ENCODE measurements at regions not wholly inside any gene's neighbourhood (a gene's known extent, or its start where the extent isn't known, plus 50 kb on each side); places are given as distances from the start of the nearest gene placed in this dataset.

GRCh38 chr1:29785137-29785527 lies 548.8 kb downstream of the PTPRU start:
- H3K9me3 ChIP-seq (ENCODE audit: control insufficient read depth in 4 of 4, insufficient read depth in 3 of 4, low read length in 3 of 4) = no peaks in the 10 kb centered on the region
- H3K27me3 ChIP-seq (ENCODE audit: control insufficient read depth in 3 of 3, insufficient read depth in 3 of 3, low read length in 2 of 3) = peaks cover 0 to 1% (median 0%) of the 10 kb centered on the region in 3 donors
- WGBS, 2 donors = 76 to 81% methylated on average over 7 of the region's 7 CpGs
- no peak for ATAC-seq (ENCODE audit: insufficient read depth, low FRiP score)
- no peak overlapping the region for H3K4me3 ChIP-seq
- H3K27ac ChIP-seq (ENCODE audit: low read depth in 1 of 2, low read length in 1 of 2) = no peak overlapping the region
- H3K36me3 ChIP-seq (ENCODE audit: control insufficient read depth in 4 of 4, insufficient read depth in 4 of 4, low read length in 4 of 4) = no peaks in the 10 kb centered on the region
- no peak overlapping the region for H3K9ac ChIP-seq (ENCODE audit: insufficient read depth in 1 of 2, low read length in 2 of 2)
- TF ChIP-seq CTCF (IDR thresholded peaks at IDR 0.05; ENCODE audit: control extremely low read depth, extremely low read depth) = no peak
- H3K4me1 ChIP-seq (ENCODE audit: control insufficient read depth in 5 of 5, insufficient read depth in 5 of 5, low read length in 5 of 5) = no peaks in the 10 kb centered on the region
- DNase-seq = no peak

GRCh38 chr1:29784276-29785136 lies 548.2 kb downstream of the PTPRU start:
- H3K27ac ChIP-seq (ENCODE audit: low read depth in 1 of 2, low read length in 1 of 2) = no peak overlapping the region
- H3K4me3 ChIP-seq = no peak overlapping the region
- no peaks in the 10 kb centered on the region for H3K9me3 ChIP-seq (ENCODE audit: control insufficient read depth in 4 of 4, insufficient read depth in 3 of 4, low read length in 3 of 4)
- no peak overlapping the region for H3K9ac ChIP-seq (ENCODE audit: insufficient read depth in 1 of 2, low read length in 2 of 2)
- no peaks in the 10 kb centered on the region for H3K27me3 ChIP-seq (ENCODE audit: control insufficient read depth in 3 of 3, insufficient read depth in 3 of 3, low read length in 2 of 3)
- TF ChIP-seq CTCF (IDR thresholded peaks at IDR 0.05; ENCODE audit: control extremely low read depth, extremely low read depth) = no peak
- ATAC-seq (ENCODE audit: insufficient read depth, low FRiP score) (no peak), DNase-seq (no peak)
- no peaks in the 10 kb centered on the region for H3K4me1 ChIP-seq (ENCODE audit: control insufficient read depth in 5 of 5, insufficient read depth in 5 of 5, low read length in 5 of 5)
- WGBS, 2 donors = 66 to 71% methylated on average over 10 of the region's 10 CpGs
- no peaks in the 10 kb centered on the region for H3K36me3 ChIP-seq (ENCODE audit: control insufficient read depth in 4 of 4, insufficient read depth in 4 of 4, low read length in 4 of 4)

- no peak for TF ChIP-seq CTCF (IDR thresholded peaks at IDR 0.05; ENCODE audit: control extremely low read depth, extremely low read depth)
- H3K27ac ChIP-seq (ENCODE audit: low read depth in 1 of 2, low read length in 1 of 2) = no peak overlapping the region
- no peaks in the 10 kb centered on the region for H3K36me3 ChIP-seq (ENCODE audit: control insufficient read depth in 4 of 4, insufficient read depth in 4 of 4, low read length in 4 of 4)
- whole genome bisulfite sequencing, 2 donors = 74 to 81% methylated on average over 17 of the region's 17 CpGs
- DNase-seq (no peak), ATAC-seq (ENCODE audit: insufficient read depth, low FRiP score) (no peak)
- H3K4me3 ChIP-seq = no peak overlapping the region
- H3K9me3 ChIP-seq (ENCODE audit: control insufficient read depth in 4 of 4, insufficient read depth in 3 of 4, low read length in 3 of 4) = no peaks in the 10 kb centered on the region
- H3K27me3 ChIP-seq (ENCODE audit: control insufficient read depth in 3 of 3, insufficient read depth in 3 of 3, low read length in 2 of 3) = no peaks in the 10 kb centered on the region
- no peak overlapping the region for H3K9ac ChIP-seq (ENCODE audit: insufficient read depth in 1 of 2, low read length in 2 of 2)
- no peaks in the 10 kb centered on the region for H3K4me1 ChIP-seq (ENCODE audit: control insufficient read depth in 5 of 5, insufficient read depth in 5 of 5, low read length in 5 of 5)
These were observed 547.4 kb downstream of the PTPRU start for GRCh38 chr1:29783508-29784275.
